OCI-LY3 (cell line): ENCODE measurements at regions not wholly inside any gene's neighbourhood (a gene's known extent, or its start where the extent isn't known, plus 50 kb on each side); places are given as distances from the start of the nearest gene placed in this dataset.

Experiments used
- CTCF ChIP-seq: fragments of 200-600, 300-600 bp; sonication (generic); IDR thresholded peaks from 2 replicates; pipeline ENCODE4 v1.5.1; 2014; ENCODE audit warnings: antibody characterized with exemption, low read length, low read depth
- EZH2phosphoT487 ChIP-seq: fragments of 200-600 bp; shearing (Covaris generic); IDR thresholded peaks from 2 replicates; pipeline ENCODE4 v1.6.1; 2018; ENCODE audit warnings: antibody characterized with exemption, mixed run types, low read depth

- TF ChIP-seq CTCF (no peak), EZH2phosphoT487 (no peak)
These were observed 328.5 kb downstream of the SOX4 start for GRCh38 chr6:21922086-21922485.
